T-helper 9 cell (primary cell): ENCODE measurements at regions not wholly inside any gene's neighbourhood (a gene's known extent, or its start where the extent isn't known, plus 50 kb on each side); places are given as distances from the start of the nearest gene placed in this dataset.
"Not testable (repeated sequence)": the region's sequence is repeated elsewhere in the genome, so short reads cannot be mapped to it uniquely, and the experiment has no call there.

Experiments used
- DNase-seq: peaks from one replicate; pipeline ENCODE4 v3.0.0-alpha.2; 2020

DNA sequence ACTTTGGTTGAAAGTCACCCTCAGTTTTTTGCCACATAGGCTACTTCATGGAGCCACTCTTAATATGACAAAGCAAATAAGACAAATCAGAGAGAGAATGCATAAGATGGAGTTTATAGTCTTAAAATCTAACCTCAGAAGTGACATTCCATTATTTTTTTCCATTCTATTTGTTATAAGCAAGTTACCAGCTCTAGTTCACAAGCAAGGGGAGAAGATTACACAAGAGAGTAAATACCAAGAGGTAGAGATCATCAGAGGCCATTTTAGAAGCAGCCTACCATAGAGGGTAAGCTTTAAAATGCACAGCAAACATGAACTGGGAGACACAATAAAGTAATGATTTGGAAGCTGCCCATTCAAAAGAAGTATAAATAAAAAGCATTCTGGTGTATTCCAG lies 651.3 kb upstream of the MEF2C start:
- DNase-seq, result no peak

DNA sequence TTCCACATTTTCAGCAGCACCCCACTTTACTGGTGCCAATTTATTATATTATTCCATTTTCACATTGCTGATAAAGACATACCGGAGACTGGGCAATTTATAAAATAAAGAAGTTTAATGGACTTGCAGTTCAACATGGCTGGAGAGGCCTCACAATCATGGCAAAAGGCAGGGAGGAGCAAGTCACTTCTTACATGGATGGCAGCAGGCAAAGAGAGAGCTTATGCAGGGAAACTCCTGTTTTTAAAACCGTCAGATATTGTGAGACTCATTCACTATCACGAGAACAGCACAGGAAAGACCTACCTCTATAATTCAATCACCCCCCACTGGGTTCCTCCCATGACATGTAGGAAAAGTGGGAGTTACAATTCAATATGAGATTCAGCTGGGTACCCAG lies 641.8 kb upstream of the MEF2C start:
- no peak for DNase-seq

DNA sequence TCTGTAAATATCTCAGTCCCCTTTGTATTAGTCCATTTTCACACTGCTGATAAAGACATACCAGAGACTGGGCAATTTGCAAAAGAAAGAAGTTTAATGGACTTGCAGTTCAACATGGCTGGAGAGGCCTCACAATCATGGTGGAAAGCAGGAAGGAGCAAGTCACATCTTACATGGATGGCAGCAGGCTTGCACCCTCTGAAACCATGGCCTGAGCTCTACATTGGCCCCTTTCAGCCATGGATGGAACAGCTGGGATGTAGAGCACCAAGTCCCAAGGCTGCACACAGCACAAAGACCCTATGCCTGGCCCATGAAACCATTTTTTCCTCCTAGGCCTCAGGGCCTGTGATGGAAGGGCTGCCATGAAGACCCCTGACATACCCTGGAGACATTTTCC lies 640.9 kb upstream of the MEF2C start:
- DNase-seq, result not testable (repeated sequence)

DNA sequence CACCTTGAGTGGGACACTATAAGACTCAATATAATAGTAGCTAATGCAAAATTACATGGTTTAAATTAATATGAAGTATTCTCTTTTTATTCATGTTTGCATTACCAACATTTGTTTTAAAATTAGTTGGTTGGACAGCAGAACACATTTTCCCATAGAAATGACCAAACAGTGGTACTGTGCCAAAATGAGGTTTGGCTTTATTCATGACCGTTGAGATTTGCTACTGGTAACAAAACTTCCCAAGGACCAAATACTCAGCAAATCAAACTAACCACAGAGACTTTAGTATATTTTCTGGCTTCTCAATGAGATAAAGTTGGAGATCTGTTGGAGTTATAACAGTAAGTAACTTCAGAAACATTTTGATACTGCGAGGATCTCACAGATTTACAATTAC lies 637.8 kb upstream of the MEF2C start:
- DNase-seq, result no peak

DNA sequence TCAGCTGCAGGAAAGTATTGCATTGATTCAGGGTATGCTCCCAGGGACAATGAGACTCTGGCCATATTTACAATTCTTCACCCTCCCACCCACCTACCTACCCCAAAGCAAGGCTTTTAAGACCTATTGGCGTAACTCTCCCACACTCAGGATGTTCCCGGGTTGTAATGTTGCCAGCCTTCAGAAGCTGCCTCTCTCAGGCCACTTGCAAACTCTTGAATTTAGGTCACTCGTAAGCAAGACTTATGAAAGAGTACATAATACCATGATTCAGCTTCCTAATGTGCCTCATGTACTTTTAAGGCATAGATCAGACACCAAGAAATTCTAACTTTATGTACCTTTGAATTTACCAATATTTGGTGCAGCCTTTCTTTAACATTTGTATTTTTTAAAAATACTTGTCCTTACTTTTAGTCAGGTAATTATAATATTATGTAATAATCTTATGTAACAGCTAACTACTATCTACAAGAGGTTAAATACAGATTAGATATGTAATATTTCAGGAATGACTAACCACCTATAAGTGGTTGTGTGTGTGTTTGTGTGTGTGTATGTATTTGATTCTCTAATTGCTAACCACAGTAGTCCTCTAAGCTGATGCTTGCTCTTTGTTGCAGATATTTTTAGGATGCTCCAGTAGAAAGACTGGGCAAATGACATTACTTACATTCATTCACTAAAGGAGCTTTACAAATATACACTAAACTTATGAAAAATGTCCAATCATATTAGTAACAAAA lies 630.5 kb upstream of the MEF2C start:
- DNase-seq, result no peak

DNA sequence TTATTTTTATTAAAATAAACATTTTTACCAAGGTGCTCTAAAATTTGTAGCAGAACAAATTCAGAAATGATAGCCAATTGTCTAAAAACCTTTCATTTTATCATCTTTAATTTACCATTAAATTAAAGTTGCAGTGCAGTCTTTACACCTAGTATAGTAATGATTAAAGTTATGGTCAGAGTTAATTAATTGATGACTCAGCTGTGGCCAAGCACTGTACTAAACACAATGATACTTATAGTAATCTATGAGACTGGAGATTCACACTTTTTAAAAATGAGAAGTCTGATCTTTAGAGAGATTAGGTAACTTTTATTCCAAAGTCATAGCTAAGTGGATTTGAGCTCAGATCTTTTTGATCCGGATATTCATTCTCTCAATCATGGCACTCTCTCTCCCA lies 621.1 kb upstream of the MEF2C start:
- DNase-seq, result no peak

DNA sequence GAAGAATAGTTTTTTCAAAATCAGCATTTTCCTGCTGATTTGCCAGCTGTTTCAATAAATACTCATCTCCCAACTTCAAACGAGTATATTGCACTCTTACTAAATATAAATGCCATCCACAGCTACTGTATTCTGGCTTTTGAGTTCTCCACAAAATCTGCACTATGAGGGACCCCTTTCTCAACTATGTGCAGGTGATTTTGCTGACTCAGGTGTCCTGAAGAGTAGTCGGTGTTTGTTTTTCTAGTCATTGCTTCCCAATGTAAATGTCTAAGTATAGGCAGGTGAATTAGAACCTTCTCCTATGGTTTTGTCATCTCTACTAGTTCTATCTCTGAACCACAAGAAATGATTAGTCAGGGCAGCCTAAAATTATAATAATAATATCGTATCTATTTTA lies 616.8 kb upstream of the MEF2C start:
- no peak for DNase-seq

DNA sequence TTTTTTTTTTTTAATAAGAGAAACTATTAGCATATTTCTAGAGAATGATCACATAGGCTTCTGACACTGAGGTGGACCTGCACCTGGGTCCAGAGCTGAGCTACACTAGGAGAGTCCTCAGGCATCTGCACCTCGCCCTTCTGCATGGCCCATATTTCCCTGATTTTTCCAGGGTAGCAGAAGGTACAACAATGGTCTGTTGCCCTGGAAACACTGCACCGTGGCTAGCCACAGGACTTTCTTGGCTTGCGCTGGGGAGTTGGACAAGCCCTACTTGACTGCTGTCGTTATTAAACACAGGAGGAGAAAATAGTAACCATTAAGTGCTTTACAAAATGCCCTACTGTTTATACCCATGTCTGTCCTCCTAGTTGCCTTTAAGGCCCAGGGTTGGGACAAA lies 615.7 kb upstream of the MEF2C start:
- DNase-seq, result no peak

DNA sequence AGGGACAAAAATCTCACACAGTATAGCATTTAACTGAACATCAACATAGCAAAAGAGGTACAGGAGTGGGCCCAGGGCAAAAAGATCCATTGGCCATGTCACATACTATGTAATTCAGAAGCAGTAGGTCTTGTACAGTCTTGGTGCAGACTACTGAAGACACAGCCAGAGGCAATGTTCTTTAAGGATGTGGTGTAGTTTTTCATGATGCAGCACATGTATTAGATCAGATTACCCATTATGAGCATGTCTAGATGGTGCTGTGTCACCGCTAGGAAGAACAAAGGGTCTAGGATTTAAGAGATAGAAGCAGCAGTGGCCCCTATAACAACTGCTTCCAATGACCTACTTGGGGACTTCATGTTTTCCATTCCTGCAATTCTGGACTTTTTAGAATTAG lies 610.4 kb upstream of the MEF2C start:
- DNase-seq, result no peak

DNA sequence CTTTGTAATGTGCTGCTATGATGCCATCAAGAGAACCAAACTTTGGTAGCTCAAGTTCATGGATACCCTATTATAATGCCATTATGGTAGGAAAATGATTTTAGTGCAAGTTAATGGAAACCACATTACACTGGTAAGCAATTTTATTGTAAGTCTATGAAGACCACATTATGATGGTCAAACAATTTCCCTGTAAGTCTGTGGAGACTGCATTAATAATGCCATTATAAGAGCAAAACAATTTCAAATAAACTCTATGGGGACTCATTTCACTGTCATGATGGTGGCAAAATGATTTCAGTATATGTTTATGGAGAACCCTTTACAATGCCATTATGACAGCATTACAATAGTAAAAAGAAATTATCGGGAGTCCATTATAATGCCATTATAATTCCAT lies 602.0 kb upstream of the MEF2C start:
- DNase-seq, result no peak

DNA sequence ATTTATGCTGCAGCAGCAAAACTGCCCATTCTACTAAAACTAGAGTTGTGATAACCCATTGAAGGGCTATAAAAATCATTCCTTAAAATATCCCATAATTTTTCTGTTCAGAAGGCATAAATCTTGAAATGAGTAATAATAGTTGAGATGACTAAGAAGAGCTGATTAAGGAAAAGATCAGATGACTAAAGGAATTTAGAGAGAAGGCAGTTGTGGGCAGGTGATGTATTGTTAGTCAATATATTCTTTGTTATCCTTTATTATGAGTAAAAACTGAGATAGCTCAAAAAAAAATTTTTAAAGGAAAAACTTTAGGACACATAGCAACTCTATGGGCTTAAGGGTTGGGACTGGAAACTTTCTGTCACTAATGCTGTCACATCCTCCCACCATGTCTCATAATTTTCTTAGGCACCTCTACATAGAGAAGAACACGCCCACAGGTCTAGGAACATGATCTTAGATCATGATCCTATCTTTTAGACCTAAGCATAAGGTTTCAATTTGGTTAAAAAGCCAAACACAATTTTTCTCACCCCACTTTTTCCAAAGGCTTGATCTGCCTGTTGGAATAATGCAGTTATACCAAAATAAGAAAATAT lies 597.5 kb upstream of the MEF2C start:
- DNase-seq, result no peak

DNA sequence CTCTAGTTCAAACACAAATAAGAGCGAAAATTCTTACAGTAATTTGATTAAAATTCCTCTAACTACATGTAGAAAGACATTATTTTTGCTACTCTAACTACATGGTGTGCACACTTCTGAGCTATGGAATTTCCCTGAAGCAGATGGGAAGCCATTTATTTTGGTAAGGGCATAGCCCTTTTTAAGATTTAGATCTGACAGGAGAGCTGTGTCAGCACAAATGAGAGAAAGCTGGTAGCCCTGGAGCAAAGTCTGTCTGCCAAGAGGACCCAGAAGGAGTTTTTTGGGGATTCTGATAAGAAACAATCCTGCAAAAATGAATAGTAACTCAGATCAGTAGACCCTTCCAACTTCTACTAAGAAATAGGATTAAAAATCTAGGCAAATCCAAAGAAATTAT lies 595.9 kb upstream of the MEF2C start:
- DNase-seq, result no peak

DNA sequence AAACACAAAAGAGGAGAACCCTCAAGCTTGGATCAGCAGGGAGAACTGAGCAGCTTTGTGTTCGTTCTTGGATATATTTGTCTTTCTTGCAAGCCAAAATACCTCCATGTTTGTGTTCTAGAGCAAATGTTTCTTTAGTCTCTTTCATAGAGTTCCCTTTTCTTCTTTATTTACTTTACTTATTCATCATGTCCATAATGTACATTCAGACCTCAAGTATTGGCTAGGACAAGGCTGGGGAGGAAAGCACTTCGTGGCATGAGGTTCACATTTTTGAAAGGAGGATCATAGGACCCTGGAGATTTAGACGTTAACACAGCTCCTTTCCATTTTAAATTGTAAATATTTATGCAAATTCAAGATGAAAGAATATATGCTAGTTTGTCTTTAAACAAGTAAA lies 590.2 kb upstream of the MEF2C start:
- no peak for DNase-seq

DNA sequence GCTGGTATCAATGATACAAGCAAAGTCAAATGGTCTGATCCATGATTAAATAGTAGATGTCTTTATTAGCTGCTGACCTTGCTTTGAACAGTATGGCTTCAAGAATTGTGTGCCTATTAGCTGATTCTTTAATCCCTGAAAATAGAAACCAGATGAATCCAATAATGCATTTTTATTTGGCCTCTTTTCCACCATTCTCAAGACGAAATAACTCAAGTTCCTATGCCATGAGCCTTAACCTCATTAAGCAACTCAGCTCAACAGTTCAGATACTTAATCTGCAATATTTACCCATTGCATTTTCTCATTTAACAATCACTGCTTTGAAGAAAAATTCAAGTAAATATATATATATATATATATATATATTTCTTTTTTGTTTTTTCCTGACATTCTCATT lies 588.6 kb upstream of the MEF2C start:
- DNase-seq, result no peak

DNA sequence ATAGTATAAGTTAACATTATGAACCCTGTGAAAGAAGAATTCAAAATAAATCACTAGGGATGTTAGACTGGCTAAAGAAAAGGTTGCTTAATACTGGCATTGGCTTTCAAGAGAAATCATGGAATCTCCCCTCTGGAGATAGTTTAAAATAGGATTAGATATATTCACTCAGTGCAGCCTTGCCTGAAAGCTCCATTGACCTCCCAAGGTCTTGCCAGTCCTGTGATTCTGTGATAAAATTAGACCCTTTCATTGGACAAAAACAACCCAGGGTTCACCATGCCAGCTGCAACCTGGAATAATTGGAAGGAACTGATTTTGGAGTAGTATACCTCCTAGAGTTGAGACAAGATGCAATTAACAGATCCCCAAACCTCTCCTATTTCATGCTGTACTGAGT lies 588.1 kb upstream of the MEF2C start:
- DNase-seq, result no peak

DNA sequence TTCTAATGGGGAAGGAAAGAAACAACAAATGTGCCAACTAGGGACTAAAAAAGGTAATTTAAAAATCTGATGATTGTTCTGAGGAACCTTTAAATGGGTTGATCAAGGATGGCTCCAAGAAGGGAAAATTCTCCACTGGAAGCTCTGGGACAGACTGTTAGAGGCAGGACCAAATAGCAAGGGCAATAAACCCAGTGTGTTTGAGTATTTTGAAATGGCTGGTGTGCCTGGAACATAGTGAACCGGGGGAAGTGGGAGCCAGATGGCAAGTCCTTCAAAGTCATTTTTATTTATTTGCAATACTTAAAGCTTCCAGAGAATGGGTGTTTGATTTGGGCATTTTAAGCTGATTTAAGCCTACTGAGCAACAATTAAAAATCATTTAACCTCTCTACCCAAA lies 587.7 kb upstream of the MEF2C start:
- DNase-seq, result no peak

DNA sequence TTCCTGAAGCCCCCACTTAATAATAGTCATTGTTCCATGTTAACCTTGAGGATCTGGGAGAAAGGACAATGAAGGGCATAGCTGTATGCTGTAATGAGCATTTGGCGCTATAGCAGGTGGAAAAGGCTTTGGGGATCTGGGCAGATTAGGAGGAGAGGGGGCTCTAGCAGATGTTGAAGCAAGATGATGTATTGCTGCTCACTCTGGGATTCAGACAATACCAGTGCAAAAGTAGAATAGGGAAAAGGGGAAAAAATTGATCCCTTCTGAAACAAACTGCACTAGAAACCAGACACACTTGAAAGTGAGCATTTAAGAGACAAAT lies 575.3 kb upstream of the MEF2C start:
- no peak for DNase-seq

DNA sequence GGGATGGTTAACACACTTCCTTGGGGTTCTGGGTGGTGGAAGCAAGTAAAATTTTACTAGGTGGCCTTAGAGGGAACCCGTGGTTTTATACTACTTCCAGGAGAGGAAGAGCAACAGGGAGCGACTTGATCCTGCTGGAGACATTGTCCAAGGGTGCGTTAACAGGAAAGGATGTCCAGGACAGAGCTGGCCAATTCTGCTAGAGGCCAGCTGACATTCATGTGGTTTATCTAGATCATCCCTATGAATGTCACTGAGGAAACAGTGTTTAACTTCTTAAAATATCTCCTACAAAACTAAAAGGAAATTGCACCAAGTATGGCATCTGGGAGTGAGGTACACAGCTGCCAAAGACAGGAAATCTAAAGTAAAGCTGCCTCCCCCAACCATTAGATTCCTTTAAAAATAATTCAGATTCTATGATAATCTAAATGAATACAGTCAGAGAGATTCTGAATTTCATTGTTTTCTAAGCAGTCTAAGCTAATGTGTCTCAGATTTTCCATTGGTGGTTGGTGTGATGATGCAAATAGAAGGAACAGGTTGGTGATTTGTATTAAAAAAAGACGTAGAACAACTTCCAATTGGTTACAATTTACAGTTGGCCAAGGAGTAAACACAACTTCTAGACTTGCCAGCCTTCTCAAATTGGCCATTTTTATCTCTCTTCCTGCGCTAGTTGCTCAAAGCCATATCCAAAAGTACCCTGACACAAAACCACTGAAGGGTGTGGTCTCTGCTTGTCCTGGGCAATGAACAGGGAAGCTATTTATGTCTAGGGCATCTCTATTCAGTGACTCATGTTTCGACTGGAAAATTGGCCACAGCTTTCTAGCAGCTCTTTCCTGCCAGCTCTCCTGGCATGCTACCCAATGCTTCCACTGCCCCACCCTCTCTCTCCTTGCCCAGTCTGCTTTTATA lies 574.7 kb upstream of the MEF2C start:
- DNase-seq, result no peak

DNA sequence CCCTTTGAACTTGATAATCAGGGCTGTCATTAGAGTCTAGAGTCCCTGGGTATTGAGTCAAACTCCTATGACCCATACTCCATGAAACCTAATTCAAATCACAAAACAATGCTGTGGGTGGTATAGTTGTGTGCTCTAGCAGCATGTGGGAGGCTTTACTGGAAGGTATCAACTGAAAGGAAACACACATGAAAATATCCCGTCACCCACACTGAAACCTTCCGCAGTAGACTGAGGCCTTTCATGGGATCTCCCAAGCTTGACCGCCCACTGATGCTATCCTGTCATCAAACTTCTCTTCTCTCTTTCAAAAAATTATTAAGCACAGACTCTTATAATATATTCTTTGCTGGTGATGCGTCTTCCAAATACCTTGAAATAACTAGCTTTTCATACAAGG lies 569.1 kb upstream of the MEF2C start:
- DNase-seq, result no peak

DNA sequence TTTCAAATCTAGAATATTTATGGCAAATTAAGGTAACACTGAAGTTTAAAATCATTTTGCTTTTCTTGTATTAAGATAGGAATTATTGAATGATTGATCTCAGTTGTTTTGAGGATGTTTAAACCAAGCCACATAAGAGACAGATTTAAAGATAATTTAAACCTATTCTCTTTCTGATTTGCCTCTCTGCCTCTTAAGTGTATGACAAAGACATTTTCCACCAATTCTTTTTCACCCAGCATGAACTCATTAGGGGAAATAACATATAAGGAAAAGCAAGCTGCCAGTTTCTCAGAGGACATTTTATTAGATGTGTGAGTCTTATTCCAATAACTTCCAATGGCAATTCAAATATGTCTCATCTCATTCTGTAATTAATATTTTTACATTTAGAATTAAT lies 568.3 kb upstream of the MEF2C start:
- DNase-seq, result no peak

DNA sequence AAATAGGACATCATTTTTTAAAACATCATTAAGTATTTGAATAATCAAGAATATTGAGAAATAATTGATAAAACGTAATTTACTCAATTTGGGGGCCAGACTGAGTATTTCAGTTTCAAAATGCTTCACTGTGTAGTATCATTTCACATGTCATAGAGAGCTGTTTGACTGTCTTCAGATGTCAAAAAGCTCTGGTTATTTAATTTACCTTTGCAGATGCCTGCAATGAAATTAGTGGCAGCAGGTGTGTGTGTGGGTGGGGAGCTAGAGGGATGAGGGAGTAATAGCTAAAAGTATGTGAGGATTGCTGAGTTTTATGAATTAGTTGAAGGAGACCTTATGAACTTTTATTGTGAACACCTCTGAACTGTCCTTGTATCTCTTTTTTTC lies 567.2 kb upstream of the MEF2C start:
- no peak for DNase-seq

DNA sequence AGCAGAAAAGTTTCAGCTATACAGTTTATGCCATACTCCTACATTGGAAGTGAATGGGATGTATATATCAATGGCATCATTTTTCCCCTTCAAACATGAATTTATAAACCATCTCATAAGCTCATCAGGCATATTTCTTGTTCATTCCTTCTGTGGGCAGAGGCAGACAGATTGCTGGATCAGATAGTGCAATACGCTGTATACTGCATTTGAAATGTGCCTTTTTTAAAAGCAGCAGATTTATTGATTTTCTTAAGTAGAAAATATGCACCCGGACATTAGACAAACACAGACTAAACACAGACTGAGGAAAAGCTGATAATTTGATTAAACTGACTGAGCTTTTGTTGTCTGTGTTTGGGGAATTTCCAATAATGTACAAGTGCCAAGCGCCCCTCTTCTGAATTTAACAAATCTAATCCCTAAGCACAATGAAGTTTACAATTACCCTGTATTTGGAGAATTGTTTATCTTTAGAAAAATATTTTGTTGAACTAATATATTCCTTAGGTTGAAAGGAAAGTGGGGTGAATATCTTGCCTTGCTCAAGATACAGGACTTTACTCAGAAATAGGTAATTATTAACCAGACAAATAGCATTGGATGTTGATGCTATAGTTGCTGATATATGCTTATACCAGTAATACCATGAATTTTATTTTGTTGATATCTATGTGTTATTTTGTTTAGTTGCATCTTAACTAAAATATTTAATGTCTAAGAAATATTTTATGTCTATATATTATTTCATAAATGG lies 566.6 kb upstream of the MEF2C start:
- DNase-seq, result no peak

DNA sequence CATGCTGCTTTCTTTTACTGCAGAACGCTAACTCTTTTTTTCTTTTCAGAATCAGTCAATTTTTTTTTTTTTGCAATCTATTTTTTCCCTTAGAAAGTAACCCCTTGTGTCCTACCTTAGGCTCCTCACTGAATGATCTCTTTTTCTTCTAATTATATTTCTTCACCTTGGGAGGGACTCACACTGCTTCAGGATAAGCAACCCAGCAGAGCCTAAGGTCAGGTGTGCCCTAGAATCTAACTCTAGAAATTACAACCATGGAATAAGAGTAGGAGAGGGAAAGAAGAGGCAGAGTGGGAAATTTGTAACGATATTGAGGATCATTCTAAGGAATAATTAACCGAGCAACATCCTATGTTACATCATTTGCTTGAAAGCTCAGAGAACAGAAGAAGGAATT lies 564.0 kb upstream of the MEF2C start:
- no peak for DNase-seq
